ENCODE measurements at regions not wholly inside any gene's neighbourhood (a gene's known extent, or its start where the extent isn't known, plus 50 kb on each side); places are given as distances from the start of the nearest gene placed in this dataset.

DNA sequence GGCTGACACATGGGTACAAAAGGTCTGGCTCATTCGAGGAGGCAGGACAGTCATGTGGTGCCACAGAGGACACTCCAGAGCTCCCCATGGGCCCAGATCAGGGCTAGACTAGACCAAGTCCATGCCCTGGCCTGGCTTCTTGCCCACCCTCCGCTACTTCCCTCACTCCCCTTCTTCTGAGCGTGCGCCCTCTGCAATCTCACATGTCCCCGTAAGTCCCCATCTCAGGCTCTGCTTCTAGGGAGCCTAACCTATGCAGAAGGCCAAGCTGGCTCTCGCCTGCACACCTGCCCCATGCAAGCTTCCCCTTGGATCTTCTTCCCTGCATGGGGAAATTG lies 553.6 kb downstream of the PTPRU start:
- Mint-ChIP-seq H3K36me3 (ENCODE audit: insufficient read depth) (no peaks in the 10 kb centered on the region), H3K27me3 (peaks cover 27 to 73% of the 10 kb centered on the region in 2 donors), H3K4me3 (no peak overlapping the region), H3K4me1 (ENCODE audit: low read depth in 2 of 2) (no peaks in the 10 kb centered on the region), H3K9me3 (no peaks in the 10 kb centered on the region), H3K27ac (no peak overlapping the region)
- ATAC-seq (replicated peaks) (no peak), DNase-seq (no peak)

- no peak for DNase-seq
- peaks cover 31 to 78% of the 10 kb centered on the region in 2 donors for H3K27me3 Mint-ChIP-seq
- no peak overlapping the region for H3K4me3 Mint-ChIP-seq
- no peaks in the 10 kb centered on the region for H3K4me1 Mint-ChIP-seq (ENCODE audit: low read depth in 2 of 2)
- H3K9me3 Mint-ChIP-seq, result no peaks in the 10 kb centered on the region
- ATAC-seq (replicated peaks), result no peak
- no peak overlapping the region for H3K27ac Mint-ChIP-seq
- H3K36me3 Mint-ChIP-seq (ENCODE audit: insufficient read depth), result no peaks in the 10 kb centered on the region
Measured at GRCh38 chr1:29789221-29789909, 553.0 kb downstream of the PTPRU start.

- H3K27me3 Mint-ChIP-seq, result peaks cover 40 to 92% of the 10 kb centered on the region in 2 donors
- DNase-seq, result no peak
- no peak overlapping the region for H3K4me3 Mint-ChIP-seq
- H3K27ac Mint-ChIP-seq, result no peak overlapping the region
- H3K9me3 Mint-ChIP-seq, result no peaks in the 10 kb centered on the region
- no peak for ATAC-seq (replicated peaks)
- no peaks in the 10 kb centered on the region for H3K36me3 Mint-ChIP-seq (ENCODE audit: insufficient read depth)
- no peaks in the 10 kb centered on the region for H3K4me1 Mint-ChIP-seq (ENCODE audit: low read depth in 2 of 2)
Measured at GRCh38 chr1:29786791-29787732, 550.7 kb downstream of the PTPRU start.

DNA sequence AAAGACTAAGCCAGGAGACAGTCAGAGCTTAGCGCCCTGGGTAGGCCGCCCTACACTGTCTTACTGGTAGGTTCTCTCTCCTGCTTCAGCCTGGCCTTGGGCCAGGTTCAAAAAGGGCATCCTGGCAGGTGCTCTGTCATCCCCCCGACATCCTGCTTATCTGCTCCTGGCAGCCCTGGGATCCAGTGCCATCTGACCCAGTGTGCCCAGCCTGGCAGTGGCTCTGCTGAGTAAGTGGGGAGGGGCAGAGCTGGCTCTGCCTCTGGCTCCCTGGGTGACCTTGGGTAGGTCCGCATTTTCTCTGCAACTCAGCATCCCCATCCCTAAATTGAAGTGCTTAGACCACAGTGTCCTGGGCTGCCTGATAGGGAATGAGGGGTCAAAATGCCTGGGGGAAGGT lies 549.9 kb downstream of the PTPRU start:
- Mint-ChIP-seq H3K4me1 (ENCODE audit: low read depth in 2 of 2) (no peaks in the 10 kb centered on the region), H3K36me3 (ENCODE audit: insufficient read depth) (no peaks in the 10 kb centered on the region), H3K27ac (no peak overlapping the region), H3K27me3 (peaks cover 46 to 92% of the 10 kb centered on the region in 2 donors), H3K9me3 (no peaks in the 10 kb centered on the region), H3K4me3 (no peak overlapping the region)
- no peak for DNase-seq
- no peak for ATAC-seq (replicated peaks)

DNA sequence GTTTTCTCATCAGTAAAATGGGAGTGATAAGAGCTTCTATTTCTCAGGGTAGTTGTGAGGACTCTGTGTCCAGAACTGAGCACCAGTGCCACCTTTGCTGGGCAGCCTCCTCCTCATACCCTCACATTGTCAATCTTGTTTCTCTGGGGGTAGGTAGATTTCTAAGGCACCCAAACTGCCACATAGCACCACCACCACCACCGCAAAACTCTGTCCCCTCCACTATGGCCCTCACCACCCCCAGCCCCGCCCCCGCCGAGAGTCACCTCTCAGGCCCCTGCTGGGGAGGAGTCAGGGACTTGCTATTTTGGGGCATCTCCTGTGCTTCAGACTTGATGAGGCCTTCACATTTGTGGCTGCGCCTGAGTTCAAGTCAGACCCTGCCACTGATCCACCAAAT lies 549.2 kb downstream of the PTPRU start:
- H3K4me3 Mint-ChIP-seq, result no peak overlapping the region
- DNase-seq, result no peak
- no peaks in the 10 kb centered on the region for H3K9me3 Mint-ChIP-seq
- peaks cover 46 to 92% of the 10 kb centered on the region in 2 donors for H3K27me3 Mint-ChIP-seq
- no peak overlapping the region for H3K27ac Mint-ChIP-seq
- H3K36me3 Mint-ChIP-seq (ENCODE audit: insufficient read depth), result no peaks in the 10 kb centered on the region
- ATAC-seq (replicated peaks), result no peak
- H3K4me1 Mint-ChIP-seq (ENCODE audit: low read depth in 2 of 2), result no peaks in the 10 kb centered on the region

GRCh38 chr1:29785137-29785527 lies 548.8 kb downstream of the PTPRU start:
- Mint-ChIP-seq H3K4me1 (ENCODE audit: low read depth in 2 of 2) (no peaks in the 10 kb centered on the region), H3K4me3 (no peak overlapping the region), H3K27me3 (peaks cover 44 to 92% of the 10 kb centered on the region in 2 donors), H3K9me3 (no peaks in the 10 kb centered on the region), H3K27ac (no peak overlapping the region), H3K36me3 (ENCODE audit: insufficient read depth) (no peaks in the 10 kb centered on the region)
- ATAC-seq (replicated peaks) (no peak), DNase-seq (no peak)

- Mint-ChIP-seq H3K4me3 (no peak overlapping the region), H3K27me3 (peaks cover 41 to 90% of the 10 kb centered on the region in 2 donors), H3K9me3 (no peaks in the 10 kb centered on the region), H3K36me3 (ENCODE audit: insufficient read depth) (no peaks in the 10 kb centered on the region), H3K27ac (no peak overlapping the region), H3K4me1 (ENCODE audit: low read depth in 2 of 2) (no peaks in the 10 kb centered on the region)
- no peak for DNase-seq
- no peak for ATAC-seq (replicated peaks)
Measured at GRCh38 chr1:29784276-29785136, 548.2 kb downstream of the PTPRU start.

DNA sequence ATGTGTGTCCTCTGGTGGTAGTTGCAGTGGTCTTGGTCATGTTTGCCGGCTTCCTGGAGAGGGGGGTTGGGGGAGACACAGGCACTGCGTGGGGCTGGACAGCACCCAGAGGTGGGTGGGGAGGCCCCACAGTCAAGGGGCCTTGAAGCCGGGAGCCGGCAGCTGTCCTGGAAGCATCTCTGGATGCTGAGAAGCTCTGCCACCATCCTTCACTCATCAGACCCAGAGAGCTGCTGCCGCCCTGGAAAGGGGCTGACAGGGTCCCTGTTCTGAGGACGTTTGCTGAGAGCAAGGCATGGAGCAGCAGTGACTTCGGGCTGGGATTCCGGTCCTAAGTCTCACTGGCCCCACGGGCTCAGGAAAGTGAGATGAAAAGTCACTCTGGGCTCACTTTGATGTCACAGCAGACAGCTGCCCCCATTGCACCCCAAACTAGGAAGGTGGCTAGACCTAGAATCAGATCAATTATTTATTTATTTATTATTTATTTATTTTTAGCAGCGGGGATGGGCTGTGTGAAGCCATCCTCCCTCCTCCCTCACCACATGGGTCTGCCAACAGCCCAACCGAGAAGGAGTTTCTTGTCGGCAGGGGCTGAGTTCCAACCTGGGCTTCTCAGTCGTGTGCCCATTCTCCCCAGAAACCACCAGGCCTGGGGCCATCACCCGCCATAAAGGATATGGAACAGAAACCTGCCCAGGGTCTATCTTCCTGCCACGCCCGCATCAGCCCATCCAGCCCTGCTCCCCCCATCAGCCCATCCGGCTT lies 547.4 kb downstream of the PTPRU start:
- DNase-seq (no peak), ATAC-seq (replicated peaks) (no peak)
- H3K27ac Mint-ChIP-seq, result no peak overlapping the region
- peaks cover 49 to 96% of the 10 kb centered on the region in 2 donors for H3K27me3 Mint-ChIP-seq
- no peaks in the 10 kb centered on the region for H3K36me3 Mint-ChIP-seq (ENCODE audit: insufficient read depth)
- H3K4me1 Mint-ChIP-seq (ENCODE audit: low read depth in 2 of 2), result no peaks in the 10 kb centered on the region
- no peaks in the 10 kb centered on the region for H3K9me3 Mint-ChIP-seq
- H3K4me3 Mint-ChIP-seq, result no peak overlapping the region

DNA sequence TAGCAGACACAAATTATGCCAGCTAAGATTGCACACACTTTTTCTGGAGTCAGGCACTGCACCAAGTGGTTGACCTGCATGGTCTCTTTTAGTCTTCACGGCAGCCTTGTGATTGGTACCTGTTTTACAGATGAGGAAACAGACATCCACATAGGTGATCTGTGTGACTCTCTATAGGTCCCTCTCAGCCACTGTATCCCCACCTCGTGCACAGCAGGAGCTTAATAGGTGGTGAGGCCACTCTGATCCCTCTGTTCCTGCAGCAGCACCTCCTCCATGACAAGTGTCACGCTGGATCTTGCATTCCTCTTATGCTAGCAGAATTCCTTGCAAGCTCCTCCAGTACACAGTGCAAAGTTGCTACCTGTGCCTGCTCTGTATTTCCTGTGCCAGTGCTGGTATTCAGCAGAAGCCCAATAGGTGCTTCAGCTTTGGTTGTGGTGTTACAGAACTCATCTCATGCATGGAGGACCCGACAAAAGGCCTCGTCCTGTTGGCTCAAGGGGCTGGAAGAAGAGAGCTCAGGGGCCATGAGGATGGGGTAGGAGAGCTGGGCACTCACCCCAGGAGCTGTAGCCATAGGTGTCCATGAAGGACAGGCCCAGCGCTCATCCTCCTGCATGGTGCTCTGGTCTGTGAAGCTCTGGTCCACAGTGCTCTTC lies 546.7 kb downstream of the PTPRU start:
- Mint-ChIP-seq H3K9me3 (no peaks in the 10 kb centered on the region), H3K27ac (no peak overlapping the region), H3K36me3 (ENCODE audit: insufficient read depth) (no peaks in the 10 kb centered on the region), H3K4me3 (no peak overlapping the region), H3K27me3 (peaks cover 56 to 98% of the 10 kb centered on the region in 2 donors), H3K4me1 (ENCODE audit: low read depth in 2 of 2) (no peaks in the 10 kb centered on the region)
- ATAC-seq (replicated peaks), result no peak
- no peak for DNase-seq

DNA sequence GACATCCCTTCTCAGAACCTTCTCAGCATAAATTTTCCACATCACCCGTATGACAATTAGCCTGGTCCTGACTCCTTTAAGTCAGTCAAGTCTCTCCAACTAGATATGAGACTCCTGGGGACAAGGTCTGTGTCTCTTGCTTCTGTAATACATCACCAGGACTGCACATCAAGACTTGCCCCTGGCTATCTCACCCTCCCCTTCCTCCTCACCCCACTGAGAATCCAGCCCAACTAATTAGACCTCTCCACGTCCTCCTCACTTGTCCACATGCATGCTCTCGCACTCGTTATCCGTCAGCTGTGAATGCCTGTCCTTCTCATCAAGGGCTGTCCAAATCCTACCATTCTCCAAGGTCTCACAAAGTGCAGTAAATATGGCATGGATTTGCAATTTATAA lies 542.8 kb downstream of the PTPRU start:
- ATAC-seq (replicated peaks) (no peak), DNase-seq (no peak)
- H3K4me3 Mint-ChIP-seq, result no peak overlapping the region
- no peaks in the 10 kb centered on the region for H3K9me3 Mint-ChIP-seq
- no peaks in the 10 kb centered on the region for H3K36me3 Mint-ChIP-seq (ENCODE audit: insufficient read depth)
- no peak overlapping the region for H3K27ac Mint-ChIP-seq
- H3K4me1 Mint-ChIP-seq (ENCODE audit: low read depth in 2 of 2), result no peaks in the 10 kb centered on the region
- peaks cover 70 to 88% of the 10 kb centered on the region in 2 donors for H3K27me3 Mint-ChIP-seq

DNA sequence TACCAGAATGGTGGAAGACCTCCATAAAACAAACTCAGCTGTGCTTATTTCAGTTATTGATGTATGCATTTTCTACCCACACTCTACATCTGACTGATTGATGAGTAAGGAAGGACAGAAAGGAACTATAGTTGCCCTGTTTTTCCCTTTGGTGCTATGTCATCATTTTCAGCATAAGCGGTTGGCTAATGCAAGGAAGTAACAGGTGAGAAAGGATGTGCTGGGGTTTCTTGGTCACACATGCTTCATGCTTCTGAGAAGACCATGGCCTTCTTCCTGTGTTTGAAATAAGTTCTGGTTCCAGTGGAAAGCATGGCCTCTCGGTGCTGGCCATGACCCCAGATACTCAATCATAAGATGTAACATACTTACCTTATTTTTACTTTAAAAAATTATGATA lies 541.2 kb downstream of the PTPRU start:
- ATAC-seq (replicated peaks) (no peak), DNase-seq (no peak)
- Mint-ChIP-seq H3K36me3 (ENCODE audit: insufficient read depth) (no peaks in the 10 kb centered on the region), H3K4me3 (no peak overlapping the region), H3K9me3 (no peaks in the 10 kb centered on the region), H3K27ac (no peak overlapping the region), H3K27me3 (peaks cover 72 to 73% of the 10 kb centered on the region in 2 donors), H3K4me1 (ENCODE audit: low read depth in 2 of 2) (no peaks in the 10 kb centered on the region)

DNA sequence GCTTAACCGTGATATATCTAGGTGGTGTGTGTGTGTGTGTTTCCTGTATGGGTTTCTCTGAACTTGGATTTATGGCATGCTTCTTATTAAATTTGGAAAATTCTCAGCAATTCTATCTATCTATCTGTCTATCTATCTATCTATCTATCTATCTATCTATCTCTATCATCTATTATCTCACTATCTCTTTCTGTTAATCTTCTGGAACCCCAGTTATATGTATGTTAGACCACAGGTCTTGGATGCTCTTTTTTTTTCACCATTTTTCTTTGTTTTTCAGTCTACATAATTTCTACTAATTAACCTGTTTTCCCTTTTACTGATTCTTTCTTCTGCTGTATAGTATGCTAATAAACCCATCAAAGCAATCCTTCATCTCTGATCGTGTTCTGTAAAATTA lies 538.0 kb downstream of the PTPRU start:
- no peaks in the 10 kb centered on the region for H3K9me3 Mint-ChIP-seq
- H3K4me1 Mint-ChIP-seq (ENCODE audit: low read depth in 2 of 2), result no peaks in the 10 kb centered on the region
- no peak overlapping the region for H3K27ac Mint-ChIP-seq
- DNase-seq (no peak), ATAC-seq (replicated peaks) (no peak)
- no peaks in the 10 kb centered on the region for H3K36me3 Mint-ChIP-seq (ENCODE audit: insufficient read depth)
- no peak overlapping the region for H3K4me3 Mint-ChIP-seq
- peaks cover 42 to 51% of the 10 kb centered on the region in 2 donors for H3K27me3 Mint-ChIP-seq
